Liver (tissue), 3 donors: ENCODE measurements at regions not wholly inside any gene's neighbourhood (a gene's known extent, or its start where the extent isn't known, plus 50 kb on each side); places are given as distances from the start of the nearest gene placed in this dataset.

Experiments used
- SP1 ChIP-seq: IDR thresholded peaks from 2 replicates; pipeline ENCODE4 v1.6.1; 2018; ENCODE audit warnings: antibody characterized with exemption, mild to moderate bottlenecking
- TF ChIP-seq, protein P1 (sequence below): fragments of 150-350 bp; IDR thresholded peaks from 2 replicates; pipeline ENCODE4 v1.5.1; 2017; ENCODE audit warnings: improper control_type of control experiment, low read depth, low read length; ENCODE audit not compliant: missing input control
- donor health status: healthy.
- donor health status: healthy.

- TF ChIP-seq, protein P1, sequence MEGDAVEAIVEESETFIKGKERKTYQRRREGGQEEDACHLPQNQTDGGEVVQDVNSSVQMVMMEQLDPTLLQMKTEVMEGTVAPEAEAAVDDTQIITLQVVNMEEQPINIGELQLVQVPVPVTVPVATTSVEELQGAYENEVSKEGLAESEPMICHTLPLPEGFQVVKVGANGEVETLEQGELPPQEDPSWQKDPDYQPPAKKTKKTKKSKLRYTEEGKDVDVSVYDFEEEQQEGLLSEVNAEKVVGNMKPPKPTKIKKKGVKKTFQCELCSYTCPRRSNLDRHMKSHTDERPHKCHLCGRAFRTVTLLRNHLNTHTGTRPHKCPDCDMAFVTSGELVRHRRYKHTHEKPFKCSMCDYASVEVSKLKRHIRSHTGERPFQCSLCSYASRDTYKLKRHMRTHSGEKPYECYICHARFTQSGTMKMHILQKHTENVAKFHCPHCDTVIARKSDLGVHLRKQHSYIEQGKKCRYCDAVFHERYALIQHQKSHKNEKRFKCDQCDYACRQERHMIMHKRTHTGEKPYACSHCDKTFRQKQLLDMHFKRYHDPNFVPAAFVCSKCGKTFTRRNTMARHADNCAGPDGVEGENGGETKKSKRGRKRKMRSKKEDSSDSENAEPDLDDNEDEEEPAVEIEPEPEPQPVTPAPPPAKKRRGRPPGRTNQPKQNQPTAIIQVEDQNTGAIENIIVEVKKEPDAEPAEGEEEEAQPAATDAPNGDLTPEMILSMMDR = no peak
- TF ChIP-seq SP1 = no peak
Observed at GRCh38 chr3:146313746-146314111, 62.8 kb upstream of the PLSCR4 start.
